Sciatic nerve (tissue), 2 donors: ENCODE measurements at regions not wholly inside any gene's neighbourhood (a gene's known extent, or its start where the extent isn't known, plus 50 kb on each side); places are given as distances from the start of the nearest gene placed in this dataset.

Source experiments
- ATAC-seq: fragments of 200-7000 bp; cut with Tn5 transposase; one replicate; pipeline ENCODE4 v1.9.1; 2020; ENCODE audit warnings: mild to moderate bottlenecking, moderate library complexity
- DNase-seq: peaks from one replicate; pipeline ENCODE4 v3.0.0-alpha.2; 2020; ENCODE audit warnings: low spot score
- intact Hi-C: fragments of 100-400 bp; cut with DNase I; formaldehyde crosslinking; loops from one replicate; pipeline ENCODE4 v1.14.2; 2022
- donor health status: DM: no; HTN: no; CAD: no.
- donor health status: DM: no; HTN: no; CAD: no.

- DNase-seq (no peak), ATAC-seq (no peak)
- intact Hi-C loops: no loop called here
Observed at GRCh38 chr4:152104901-152105357, 344.1 kb upstream of the GATB start.

DNA sequence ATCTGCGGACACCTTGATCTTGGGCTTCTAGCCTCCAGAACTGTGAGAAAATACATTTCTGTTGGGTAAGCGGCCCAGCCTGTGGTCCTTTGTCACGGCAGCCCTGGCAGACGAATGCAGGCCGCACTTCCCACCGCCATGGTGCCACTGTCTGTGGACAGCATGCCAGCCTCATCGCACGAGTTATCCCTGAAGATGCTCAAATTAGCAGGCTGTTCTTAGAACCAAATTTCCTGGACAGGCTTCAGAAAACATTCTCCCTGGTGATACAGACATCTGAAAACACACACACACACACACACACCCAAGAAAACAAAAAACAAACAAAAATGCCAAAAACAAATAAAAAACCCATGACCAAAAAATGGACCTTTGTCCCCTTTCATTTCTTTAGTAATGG, 343.5 kb upstream of the GATB start:
- ATAC-seq (no peak), DNase-seq (no peak)
- intact Hi-C loops: no loop called here

- DNase-seq (no peak), ATAC-seq (no peak)
- intact Hi-C loops: no loop called here
Observed at GRCh38 chr4:152103181-152103901, 342.5 kb upstream of the GATB start.

DNA sequence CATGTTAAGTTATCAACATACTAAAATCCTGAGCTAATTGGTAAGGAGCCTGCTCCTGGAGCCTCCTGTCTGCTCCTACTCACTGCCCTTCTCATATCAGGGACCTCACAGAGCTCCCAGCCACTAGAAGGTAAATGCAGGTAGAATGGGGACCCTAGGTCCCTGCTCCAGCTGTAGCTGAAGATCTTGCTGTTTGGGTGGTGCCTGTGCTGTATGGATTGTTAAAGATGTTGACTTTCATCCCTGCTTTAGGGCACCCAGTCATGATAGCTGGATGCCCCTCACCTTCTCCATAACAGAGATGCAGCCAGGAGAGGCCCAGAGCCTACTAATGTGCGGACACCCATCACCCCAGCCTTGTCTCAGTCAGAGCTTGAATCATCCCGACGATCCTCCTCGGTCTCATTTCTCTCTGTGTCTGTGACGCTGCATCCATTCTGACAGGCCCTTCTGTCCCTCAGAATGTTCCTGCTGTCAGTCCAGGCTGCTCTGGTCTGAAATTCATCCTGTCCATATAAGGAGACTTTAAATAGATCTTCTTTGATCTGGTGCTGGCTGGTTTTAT, 341.7 kb upstream of the GATB start:
- ATAC-seq: no peak
- no peak for DNase-seq

DNA sequence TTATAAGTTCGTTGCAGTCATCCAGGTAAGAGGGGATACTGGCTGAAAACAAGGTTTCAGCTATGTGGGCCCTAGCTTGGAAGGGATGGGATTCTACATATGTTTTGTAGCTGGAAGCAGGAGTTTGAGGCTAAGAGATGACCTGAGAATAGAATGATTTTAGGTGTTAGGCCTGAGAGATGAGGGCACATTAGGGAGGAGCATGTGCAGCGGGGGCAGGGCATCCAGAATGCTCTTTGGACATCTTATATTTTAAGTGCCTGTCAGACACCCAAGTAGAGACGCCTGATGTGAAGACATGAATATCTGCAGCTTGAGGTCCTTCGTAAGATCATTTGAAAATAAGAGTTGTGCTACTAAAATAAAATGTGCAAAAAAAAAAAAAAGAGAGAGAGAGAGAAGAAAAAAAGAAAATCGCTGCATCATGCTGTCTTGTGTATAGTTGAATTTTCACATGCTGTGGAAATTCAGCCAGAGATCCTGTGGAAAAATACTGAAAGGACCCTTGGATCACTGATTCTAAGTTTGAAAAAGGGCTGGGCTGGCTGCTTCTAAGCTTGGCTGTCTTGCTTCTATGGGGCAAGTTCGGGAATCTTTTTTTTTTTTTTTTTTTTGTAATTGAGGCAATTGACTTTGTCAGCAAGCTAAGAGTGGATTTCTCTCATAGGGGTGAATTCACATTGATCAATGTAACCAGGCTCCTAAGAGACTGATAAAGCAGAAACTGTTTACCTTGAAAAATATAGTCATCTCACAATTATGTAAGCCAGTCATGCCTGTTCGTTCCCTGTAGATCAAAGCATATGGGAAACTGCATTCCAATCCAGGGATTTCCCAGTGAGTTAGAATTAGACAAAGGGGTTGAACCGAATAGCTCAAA, 341.0 kb upstream of the GATB start:
- DNase-seq: no peak
- intact Hi-C loops: no loop called here
- no peak for ATAC-seq

More for the DNA sequence above, 341.7 kb upstream of the GATB start:
- intact Hi-C loops: no loop called here

- intact Hi-C loops: no loop called here
- DNase-seq (no peak), ATAC-seq (peak; percentile 27)
Observed at GRCh38 chr4:152100379-152101201, 339.8 kb upstream of the GATB start.

DNA sequence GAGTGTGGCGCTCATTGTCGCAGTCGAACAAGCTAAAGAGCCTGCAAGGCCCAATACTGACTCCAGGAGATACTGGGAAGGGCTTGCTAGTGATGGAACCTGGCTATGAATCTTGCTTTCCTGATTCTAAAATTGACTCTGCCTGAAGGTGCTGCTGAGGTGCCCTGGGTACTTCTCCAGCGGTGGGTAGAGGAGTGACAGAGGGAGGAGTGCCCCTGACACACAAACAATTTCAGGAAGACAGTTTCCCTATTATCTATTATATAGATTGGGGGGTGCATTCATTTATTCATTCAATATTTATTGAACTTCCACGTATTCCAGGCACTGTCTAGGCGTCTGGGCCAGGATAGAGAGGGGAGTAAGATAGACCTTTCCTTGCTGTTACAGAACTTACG, 339.2 kb upstream of the GATB start:
- no peak for DNase-seq
- no peak for ATAC-seq
- intact Hi-C loops: no loop called here

GRCh38 chr4:152099555-152099954, 338.7 kb upstream of the GATB start:
- intact Hi-C loops: no loop called here
- DNase-seq (no peak), ATAC-seq (no peak)

DNA sequence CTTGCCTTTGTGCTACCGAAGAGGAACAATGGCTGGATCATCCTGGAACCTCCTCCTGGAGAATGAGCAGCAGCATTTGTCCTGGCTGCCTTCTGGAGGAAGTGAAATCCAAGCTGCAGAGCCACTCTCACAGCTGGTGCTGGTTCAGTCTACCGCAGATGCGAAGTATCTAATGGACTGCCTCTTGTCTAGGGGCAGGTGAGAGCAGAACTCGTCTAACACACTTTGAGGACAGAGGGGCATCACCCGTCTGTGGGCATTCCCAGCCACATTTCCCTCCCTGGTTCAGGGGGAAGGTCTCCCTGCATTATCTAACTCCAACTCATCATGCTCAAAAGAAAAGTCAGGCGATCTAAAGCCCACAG, 338.2 kb upstream of the GATB start:
- intact Hi-C loops: no loop called here
- DNase-seq (no peak), ATAC-seq (no peak)

DNA sequence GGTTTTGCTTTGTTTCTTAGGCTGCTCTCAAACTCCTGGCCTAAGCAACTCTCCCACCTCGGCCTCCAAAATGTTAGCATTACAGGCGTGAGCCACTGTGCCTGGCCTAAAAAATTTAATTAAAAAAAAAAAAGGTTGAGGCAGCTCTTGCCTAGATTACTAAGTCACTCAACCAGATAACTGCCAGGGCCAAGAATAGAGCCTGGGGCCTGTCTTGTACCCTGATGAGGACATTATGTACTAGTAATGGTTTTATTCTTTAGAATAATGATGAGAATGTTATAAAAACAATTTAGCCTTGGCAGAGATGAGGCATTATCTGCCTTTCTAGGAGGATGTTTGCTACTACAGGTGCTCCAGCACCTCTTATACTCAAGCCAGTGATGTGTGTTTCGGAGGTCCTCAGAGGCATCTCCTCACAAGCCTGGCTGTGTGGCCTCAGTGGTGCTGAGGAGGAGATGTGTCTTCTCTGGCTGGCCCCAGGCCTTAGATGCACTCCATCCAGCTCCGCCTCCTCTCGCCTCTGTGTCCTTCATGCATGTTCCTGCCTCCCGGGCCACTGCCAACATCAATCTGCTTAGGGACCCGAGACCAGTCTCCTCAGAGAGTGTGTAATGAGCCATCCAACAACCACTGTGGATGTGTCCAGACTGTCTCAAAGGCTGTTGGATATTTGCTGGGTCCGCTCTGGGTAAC, 337.7 kb upstream of the GATB start:
- ATAC-seq: no peak
- no peak for DNase-seq
- intact Hi-C loops: no loop called here

- DNase-seq (no peak), ATAC-seq (no peak)
- intact Hi-C loops: no loop called here
Observed at GRCh38 chr4:152097371-152097770, 336.6 kb upstream of the GATB start.

DNA sequence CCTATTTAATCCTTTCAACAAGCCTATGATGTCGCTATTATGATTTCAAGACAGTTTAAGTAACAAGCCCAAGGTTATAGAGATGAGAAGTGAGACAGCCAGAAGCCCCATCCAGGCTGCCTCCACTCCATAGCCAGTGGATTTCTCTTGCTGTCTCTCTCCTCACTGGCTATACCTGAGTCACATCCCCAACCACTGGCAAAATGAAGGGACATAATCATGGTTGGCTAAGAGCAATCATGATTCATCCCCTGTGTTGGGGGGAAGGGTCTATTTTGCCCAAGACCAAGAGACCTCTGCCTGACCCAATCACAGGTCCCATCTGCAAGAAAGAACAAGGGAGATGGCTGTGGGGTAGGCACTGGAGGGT, 334.9 kb upstream of the GATB start:
- intact Hi-C loops: no loop called here
- no peak for ATAC-seq

GRCh38 chr4:152094970-152095700, 334.3 kb upstream of the GATB start:
- DNase-seq (no peak), ATAC-seq (no peak)
- intact Hi-C loops: no loop called here

More for the DNA sequence above, 334.9 kb upstream of the GATB start:
- DNase-seq: no peak

GRCh38 chr4:152091405-152091804, 330.6 kb upstream of the GATB start:
- no peak for DNase-seq
- ATAC-seq: no peak
- intact Hi-C loops: no loop called here

- DNase-seq: no peak
- no peak for ATAC-seq
- intact Hi-C loops: no loop called here
Observed at GRCh38 chr4:152090543-152090942, 329.7 kb upstream of the GATB start.

- intact Hi-C loops: no loop called here
- no peak for DNase-seq
- no peak for ATAC-seq
Observed at GRCh38 chr4:152089584-152089983, 328.8 kb upstream of the GATB start.

DNA sequence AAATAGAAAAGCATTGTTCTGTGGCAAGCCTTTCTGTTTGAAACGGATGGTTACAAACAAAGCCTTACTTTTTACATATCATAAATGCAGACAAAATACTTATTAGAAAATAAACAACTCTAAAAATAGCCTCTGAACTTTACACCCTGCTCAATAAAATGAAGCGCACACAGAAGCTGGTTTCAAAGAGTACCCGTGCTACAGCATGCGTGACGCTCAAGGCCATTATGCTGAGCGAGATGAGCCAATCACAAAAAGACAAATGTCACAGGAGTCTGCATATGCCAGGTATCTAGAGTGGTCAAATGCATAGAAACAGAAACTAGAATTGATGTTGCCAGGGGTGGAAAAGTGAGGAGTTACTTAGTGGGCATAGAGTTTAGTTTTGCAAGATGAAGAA, 326.5 kb upstream of the GATB start:
- ATAC-seq (no peak), DNase-seq (no peak)
- intact Hi-C loops: no loop called here

GRCh38 chr4:152085657-152086056, 324.9 kb upstream of the GATB start:
- DNase-seq: no peak
- intact Hi-C loops: no loop called here
- ATAC-seq: no peak
